ENCODE measurements at regions not wholly inside any gene's neighbourhood (a gene's known extent, or its start where the extent isn't known, plus 50 kb on each side); places are given as distances from the start of the nearest gene placed in this dataset.

GRCh38 chr2:7480431-7480830 is 563.2 kb downstream of the RNF144A start:
- Histone ChIP-seq H2BK20ac (ENCODE audit: low read depth, low read length, poor library complexity, severe bottlenecking) (no peak overlapping the region), H3K18ac (ENCODE audit: insufficient read length, low read depth, low read length) (no peak overlapping the region), H2AK5ac (ENCODE audit: insufficient read length, low read length) (no peak overlapping the region), H3K79me2 (ENCODE audit: insufficient read depth, low read length) (no peaks in the 10 kb centered on the region), H3K27ac (ENCODE audit: insufficient read length, low read depth, low read length) (no peak overlapping the region), H3K9ac (ENCODE audit: extremely low read depth, insufficient read length, low read length) (no peak overlapping the region), H4K20me1 (ENCODE audit: control insufficient read depth, insufficient read depth, insufficient read length) (no peaks in the 10 kb centered on the region), H3K56ac (ENCODE audit: insufficient read length, low read depth, low read length) (no peak overlapping the region), H4K91ac (ENCODE audit: insufficient read length, low read depth, low read length) (no peak overlapping the region), H3K4me1 (ENCODE audit: insufficient read depth, low read length) (no peaks in the 10 kb centered on the region), H3K14ac (ENCODE audit: insufficient read depth, low read length) (no peak overlapping the region), H3K4ac (ENCODE audit: low read depth, low read length) (no peak overlapping the region), H4K5ac (ENCODE audit: insufficient read length, low read depth, low read length) (no peak overlapping the region), H3K23me2 (ENCODE audit: insufficient read length, low read depth, low read length, poor library complexity, severe bottlenecking) (no peaks in the 10 kb centered on the region), H3K9me3 (ENCODE audit: control insufficient read depth, low read depth, low read length) (no peaks in the 10 kb centered on the region), H4K8ac (replicated peaks; ENCODE audit: insufficient read length, low read depth, low read length) (no peak overlapping the region), H2BK120ac (ENCODE audit: low read depth, low read length, poor library complexity, severe bottlenecking) (no peak overlapping the region), H3K4me2 (ENCODE audit: insufficient read depth, insufficient read length, low read length) (no peak overlapping the region), H3K79me1 (ENCODE audit: insufficient read depth, low read depth, low read length, poor library complexity, severe bottlenecking) (no peaks in the 10 kb centered on the region), H3K23ac (ENCODE audit: insufficient read length, low read depth, low read length) (no peak overlapping the region), H2BK15ac (ENCODE audit: low read depth, low read length) (no peak overlapping the region), H2AFZ (ENCODE audit: low read length) (no peak overlapping the region), H3T11ph (ENCODE audit: low read length) (no peak overlapping the region), H2BK5ac (ENCODE audit: insufficient read length, low read length) (no peak overlapping the region), H3K27me3 (ENCODE audit: insufficient read depth, low read length) (no peaks in the 10 kb centered on the region), H2BK12ac (ENCODE audit: insufficient read length, low read depth, low read length) (no peak overlapping the region)
- Mint-ChIP-seq H3K4me1 (no peaks in the 10 kb centered on the region), H3K27me3 (ENCODE audit: low read depth) (no peaks in the 10 kb centered on the region; the same call in 1 of the 2 replicates), H3K4me3 (no peak overlapping the region), H3K9me3 (peaks cover 3 to 9% of the 10 kb centered on the region in 2 experiments; a peak in 4 of 5 replicates), H3K36me3 (ENCODE audit: insufficient read depth in 1 of 3, low read depth in 3 of 3) (peaks cover 0 to 9% (median 2%) of the 10 kb centered on the region in 3 experiments; a peak in 1 of 7 replicates), H3K27ac (no peak overlapping the region)
- no peak for TF ChIP-seq CTCF (conservative IDR thresholded peaks at IDR 0.05)
- no peak for DNase-seq

All from H9 (cell line).